Tibial nerve (tissue), 3 donors: ENCODE measurements at regions not wholly inside any gene's neighbourhood (a gene's known extent, or its start where the extent isn't known, plus 50 kb on each side); places are given as distances from the start of the nearest gene placed in this dataset.

Experiments used
- POLR2A ChIP-seq, 2 donors: fragments of 450-650 bp; IDR thresholded peaks; one replicate each; pipeline ENCODE4 v1.6.1; 2017; ENCODE audit warnings: antibody characterized with exemption in 2 of 2, mild to moderate bottlenecking in 2 of 2, moderate library complexity in 2 of 2
- TF ChIP-seq, protein P1 (sequence below), 5 experiments: fragments of 200-600 bp in 3 of 5; fragments of 450-650 bp in 2 of 5; sonication (generic) in 3 of 5; IDR thresholded peaks; one replicate each; pipeline ENCODE4 v1.5.1; 2016 to 2019; ENCODE audit warnings: antibody characterized with exemption in 5 of 5, mild to moderate bottlenecking in 3 of 5, moderate library complexity in 2 of 5

DNA sequence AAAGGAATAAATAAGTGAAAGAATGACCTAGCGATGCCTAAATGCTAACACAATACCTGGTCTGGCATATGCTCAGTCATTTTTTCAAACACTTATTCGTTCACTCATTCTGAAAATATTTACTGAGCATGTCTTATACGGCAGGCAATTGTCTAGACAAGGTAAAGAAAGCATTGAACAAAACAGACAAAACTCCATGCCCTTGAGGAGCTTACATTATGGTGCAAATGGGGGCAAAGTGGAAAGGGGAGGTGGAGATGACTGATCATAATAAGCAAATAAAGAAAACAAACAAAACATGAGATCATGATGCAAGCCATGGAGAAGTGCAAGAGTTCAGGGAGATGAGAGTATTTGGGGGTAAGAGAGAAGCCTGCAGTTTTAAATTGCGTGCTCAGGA lies 334.6 kb upstream of the PPARGC1A start:
- TF ChIP-seq, protein P1, sequence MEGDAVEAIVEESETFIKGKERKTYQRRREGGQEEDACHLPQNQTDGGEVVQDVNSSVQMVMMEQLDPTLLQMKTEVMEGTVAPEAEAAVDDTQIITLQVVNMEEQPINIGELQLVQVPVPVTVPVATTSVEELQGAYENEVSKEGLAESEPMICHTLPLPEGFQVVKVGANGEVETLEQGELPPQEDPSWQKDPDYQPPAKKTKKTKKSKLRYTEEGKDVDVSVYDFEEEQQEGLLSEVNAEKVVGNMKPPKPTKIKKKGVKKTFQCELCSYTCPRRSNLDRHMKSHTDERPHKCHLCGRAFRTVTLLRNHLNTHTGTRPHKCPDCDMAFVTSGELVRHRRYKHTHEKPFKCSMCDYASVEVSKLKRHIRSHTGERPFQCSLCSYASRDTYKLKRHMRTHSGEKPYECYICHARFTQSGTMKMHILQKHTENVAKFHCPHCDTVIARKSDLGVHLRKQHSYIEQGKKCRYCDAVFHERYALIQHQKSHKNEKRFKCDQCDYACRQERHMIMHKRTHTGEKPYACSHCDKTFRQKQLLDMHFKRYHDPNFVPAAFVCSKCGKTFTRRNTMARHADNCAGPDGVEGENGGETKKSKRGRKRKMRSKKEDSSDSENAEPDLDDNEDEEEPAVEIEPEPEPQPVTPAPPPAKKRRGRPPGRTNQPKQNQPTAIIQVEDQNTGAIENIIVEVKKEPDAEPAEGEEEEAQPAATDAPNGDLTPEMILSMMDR (IDR thresholded peaks at IDR 0.05): no peak
- no peak for TF ChIP-seq POLR2A (IDR thresholded peaks at IDR 0.05)
